ENCODE measurements at regions not wholly inside any gene's neighbourhood (a gene's known extent, or its start where the extent isn't known, plus 50 kb on each side); places are given as distances from the start of the nearest gene placed in this dataset.

DNA sequence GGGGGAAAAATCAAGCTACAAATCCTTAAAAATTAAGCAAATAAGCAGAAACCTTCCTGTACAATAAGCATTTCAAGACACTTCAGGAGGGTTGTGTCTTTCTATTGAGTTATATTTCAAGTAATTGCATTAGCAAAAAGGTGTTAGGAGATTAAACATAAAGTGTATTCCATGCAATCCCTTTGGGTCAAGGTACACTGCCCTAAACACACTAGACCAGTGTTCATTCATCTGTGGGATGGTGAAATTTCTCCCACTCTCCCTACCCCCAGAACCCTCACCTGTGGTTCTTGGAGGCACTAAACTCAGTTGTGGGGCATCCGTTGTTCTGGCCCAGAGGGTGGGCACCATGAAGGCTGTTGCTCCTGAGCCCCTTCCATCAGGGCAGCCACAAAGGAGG lies 205.1 kb upstream of the SGK1 start:
- 92 to 100% methylated on average over 1 of the region's 1 CpG for WGBS, 2 donors
- Histone ChIP-seq H3K27ac (no peak overlapping the region), H3K4me3 (no peak overlapping the region), H3K9me3 (no peaks in the 10 kb centered on the region), H3K27me3 (no peaks in the 10 kb centered on the region), H3K36me3 (ENCODE audit: low read depth, missing control alignments) (no peaks in the 10 kb centered on the region), H3K4me1 (peaks cover 5% of the 10 kb centered on the region)
- TF ChIP-seq POLR2A (IDR thresholded peaks at IDR 0.05): no peak
- TF ChIP-seq, protein P1, sequence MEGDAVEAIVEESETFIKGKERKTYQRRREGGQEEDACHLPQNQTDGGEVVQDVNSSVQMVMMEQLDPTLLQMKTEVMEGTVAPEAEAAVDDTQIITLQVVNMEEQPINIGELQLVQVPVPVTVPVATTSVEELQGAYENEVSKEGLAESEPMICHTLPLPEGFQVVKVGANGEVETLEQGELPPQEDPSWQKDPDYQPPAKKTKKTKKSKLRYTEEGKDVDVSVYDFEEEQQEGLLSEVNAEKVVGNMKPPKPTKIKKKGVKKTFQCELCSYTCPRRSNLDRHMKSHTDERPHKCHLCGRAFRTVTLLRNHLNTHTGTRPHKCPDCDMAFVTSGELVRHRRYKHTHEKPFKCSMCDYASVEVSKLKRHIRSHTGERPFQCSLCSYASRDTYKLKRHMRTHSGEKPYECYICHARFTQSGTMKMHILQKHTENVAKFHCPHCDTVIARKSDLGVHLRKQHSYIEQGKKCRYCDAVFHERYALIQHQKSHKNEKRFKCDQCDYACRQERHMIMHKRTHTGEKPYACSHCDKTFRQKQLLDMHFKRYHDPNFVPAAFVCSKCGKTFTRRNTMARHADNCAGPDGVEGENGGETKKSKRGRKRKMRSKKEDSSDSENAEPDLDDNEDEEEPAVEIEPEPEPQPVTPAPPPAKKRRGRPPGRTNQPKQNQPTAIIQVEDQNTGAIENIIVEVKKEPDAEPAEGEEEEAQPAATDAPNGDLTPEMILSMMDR (IDR thresholded peaks at IDR 0.05): no peak
- intact Hi-C loops (cut with DNase I; ENCODE audit: low total_unique reads): no loop called here
- DNase-seq: no peak

DNA sequence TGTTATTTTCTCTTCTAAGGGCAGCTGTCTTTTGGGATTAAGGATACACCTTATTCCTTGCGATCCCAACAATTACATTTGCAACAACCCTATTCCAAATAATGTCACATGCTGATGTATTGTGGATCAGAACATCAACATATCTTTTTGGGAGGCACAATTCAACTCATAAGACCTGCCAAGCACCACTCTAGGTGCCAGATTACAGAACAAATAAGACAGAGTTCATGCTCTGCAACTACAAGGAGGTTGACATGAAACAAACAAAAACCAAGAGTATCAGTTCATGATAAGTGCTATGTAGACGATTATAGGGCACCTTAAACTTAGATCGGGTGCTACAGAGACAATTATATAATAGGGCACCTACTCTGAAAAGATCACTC lies 203.2 kb upstream of the SGK1 start:
- Histone ChIP-seq H3K27ac (no peak overlapping the region), H3K27me3 (no peaks in the 10 kb centered on the region), H3K4me1 (peaks cover 16% of the 10 kb centered on the region), H3K9me3 (no peaks in the 10 kb centered on the region), H3K4me3 (no peak overlapping the region), H3K36me3 (ENCODE audit: low read depth, missing control alignments) (no peaks in the 10 kb centered on the region)
- TF ChIP-seq, protein P1 (IDR thresholded peaks at IDR 0.05): no peak
- no peak for TF ChIP-seq POLR2A (IDR thresholded peaks at IDR 0.05)
- intact Hi-C loops (cut with DNase I; ENCODE audit: low total_unique reads): no loop called here
- DNase-seq: no peak
- WGBS, 2 donors: 84 to 86% methylated on average over 3 of the region's 3 CpGs

GRCh38 chr6:134520181-134521115 lies 202.5 kb upstream of the SGK1 start:
- H3K36me3 ChIP-seq (ENCODE audit: low read depth, missing control alignments): no peaks in the 10 kb centered on the region
- no peak overlapping the region for H3K4me3 ChIP-seq
- peaks cover 16% of the 10 kb centered on the region for H3K4me1 ChIP-seq
- WGBS, 2 donors: 71 to 74% methylated on average over 12 of the region's 12 CpGs
- TF ChIP-seq, protein P1 (IDR thresholded peaks at IDR 0.05): no peak
- no peak for TF ChIP-seq POLR2A (IDR thresholded peaks at IDR 0.05)
- intact Hi-C loops (cut with DNase I; ENCODE audit: low total_unique reads): no loop called here
- no peaks in the 10 kb centered on the region for H3K9me3 ChIP-seq
- no peaks in the 10 kb centered on the region for H3K27me3 ChIP-seq
- no peak overlapping the region for H3K27ac ChIP-seq
- DNase-seq: no peak

DNA sequence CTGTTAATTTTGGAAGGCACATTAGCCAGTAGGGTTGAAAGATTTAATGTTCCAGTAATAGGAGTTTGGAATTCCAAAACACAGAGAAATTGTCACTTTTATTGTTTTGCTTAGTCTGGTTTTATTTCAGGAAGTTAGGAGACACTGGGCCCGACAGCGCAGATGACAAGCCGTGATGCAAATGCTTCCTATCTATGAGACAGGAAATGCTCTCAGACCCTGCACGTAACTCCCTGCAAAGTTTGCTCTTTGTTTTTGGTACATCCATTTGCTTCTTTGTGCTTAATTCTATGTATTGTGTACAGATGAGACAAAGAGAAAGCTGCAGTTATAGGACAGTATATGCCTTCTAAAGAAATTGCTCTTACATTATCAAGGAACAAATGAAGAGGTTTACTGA lies 201.6 kb upstream of the SGK1 start:
- WGBS, 2 donors: 63 to 89% methylated on average over 4 of the region's 4 CpGs
- Histone ChIP-seq H3K4me1 (peaks cover 16% of the 10 kb centered on the region), H3K27me3 (no peaks in the 10 kb centered on the region), H3K4me3 (no peak overlapping the region), H3K9me3 (no peaks in the 10 kb centered on the region), H3K36me3 (ENCODE audit: low read depth, missing control alignments) (no peaks in the 10 kb centered on the region), H3K27ac (no peak overlapping the region)
- TF ChIP-seq, protein P1 (IDR thresholded peaks at IDR 0.05): no peak
- TF ChIP-seq POLR2A (IDR thresholded peaks at IDR 0.05): no peak
- intact Hi-C loops (cut with DNase I; ENCODE audit: low total_unique reads): no loop called here
- peak; percentile 35 for DNase-seq

DNA sequence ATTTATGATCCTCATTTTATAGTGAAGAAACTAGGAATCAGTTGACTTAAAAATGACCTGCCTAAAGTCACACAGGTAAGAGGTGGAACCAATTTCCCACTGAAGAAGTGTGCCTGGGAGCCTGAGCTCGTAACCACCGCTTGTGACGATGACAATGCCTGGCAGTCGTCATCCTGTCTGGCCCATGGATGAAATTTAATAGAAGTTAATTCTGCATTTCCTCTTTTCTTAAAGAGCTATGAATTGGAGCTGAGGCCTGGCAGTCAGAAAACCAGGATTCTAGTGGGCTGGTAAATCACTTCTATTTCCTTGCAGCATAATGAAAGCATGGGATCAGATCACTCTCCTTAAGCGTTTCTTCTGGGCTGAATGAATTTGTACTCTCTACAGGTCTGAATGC lies 200.0 kb upstream of the SGK1 start:
- Histone ChIP-seq H3K27me3 (no peaks in the 10 kb centered on the region), H3K27ac (no peak overlapping the region), H3K4me3 (no peak overlapping the region), H3K4me1 (peaks cover 16% of the 10 kb centered on the region), H3K36me3 (ENCODE audit: low read depth, missing control alignments) (no peaks in the 10 kb centered on the region), H3K9me3 (no peaks in the 10 kb centered on the region)
- TF ChIP-seq, protein P1 (IDR thresholded peaks at IDR 0.05): no peak
- no peak for TF ChIP-seq POLR2A (IDR thresholded peaks at IDR 0.05)
- no peak for DNase-seq
- WGBS, 2 donors: 88 to 93% methylated on average over 5 of the region's 5 CpGs
- intact Hi-C loops (cut with DNase I; ENCODE audit: low total_unique reads): no loop called here
